MV-4-11 (cell line): ENCODE measurements at regions not wholly inside any gene's neighbourhood (a gene's known extent, or its start where the extent isn't known, plus 50 kb on each side); places are given as distances from the start of the nearest gene placed in this dataset.

Experiments used
- DNase-seq: peaks from one replicate; lab custom pipeline; 2025; lab: John Stamatoyannopoulos, UW

DNA sequence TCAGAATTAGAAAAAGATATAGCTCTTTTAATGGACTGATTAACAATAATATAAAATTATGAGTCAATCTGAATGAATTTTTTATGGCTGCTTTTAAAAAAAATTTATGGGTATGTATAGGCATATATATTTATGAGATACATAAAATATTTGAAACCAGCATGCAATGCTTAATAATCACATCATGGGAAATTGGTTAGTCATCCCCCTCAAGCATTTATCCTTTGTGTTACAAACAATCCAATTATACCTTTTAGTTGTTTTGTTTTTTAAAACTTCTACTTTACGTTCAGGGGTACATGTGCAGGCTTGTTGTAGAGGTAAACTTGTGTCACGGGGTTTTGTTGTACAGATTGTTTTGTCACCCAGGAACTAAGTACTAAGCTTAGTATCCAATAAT is 63.4 kb upstream of the HMGCLL1 start:
- no peak for DNase-seq

- DNase-seq = no peak
These were observed 57.6 kb upstream of the HMGCLL1 start for GRCh38 chr6:55636406-55637102.

GRCh38 chr6:55633471-55633870 is 54.5 kb upstream of the HMGCLL1 start:
- DNase-seq = no peak

GRCh38 chr6:55632953-55633352 is 54.0 kb upstream of the HMGCLL1 start:
- DNase-seq = no peak
